Right lobe of liver (tissue), 6 donors: ENCODE measurements at regions not wholly inside any gene's neighbourhood (a gene's known extent, or its start where the extent isn't known, plus 50 kb on each side); places are given as distances from the start of the nearest gene placed in this dataset.

Experiments
- ATAC-seq, 4 donors: fragments of 200-7000 bp; cut with Tn5 transposase; one replicate each; pipeline ENCODE4 v1.9.1; 2020; ENCODE audit warnings: mild to moderate bottlenecking in 4 of 4, moderate library complexity in 4 of 4
- DNase-seq, 3 donors: peaks; one replicate each; pipeline ENCODE4 v3.0.0-alpha.2; 2020
- H3K27ac ChIP-seq, 3 donors: fragments of 200-600 bp; one replicate each; pipeline ENCODE4 v1.8.0; 2022
- H3K27me3 ChIP-seq, 2 donors: fragments of 200-600 bp; one replicate each; pipeline ENCODE4 v1.8.0; 2022
- H3K36me3 ChIP-seq, 4 donors: fragments of 200-600 bp; sonication (generic) in 1 of 4; one replicate each; pipeline versions ENCODE4 v1.5.1 to v1.8.0; 2017 to 2022; ENCODE audit warnings: control low read depth in 1 of 4
- H3K4me1 ChIP-seq, 4 donors: fragments of 200-600 bp; sonication (generic) in 1 of 4; one replicate each; pipeline versions ENCODE4 v1.5.1 to v1.8.0; 2017 to 2022; ENCODE audit warnings: control low read depth in 1 of 4
- H3K4me3 ChIP-seq, 3 donors: fragments of 200-600 bp; one replicate each; pipeline ENCODE4 v1.8.0; 2022
- H3K9me3 ChIP-seq, 4 donors: fragments of 200-600 bp; sonication (generic) in 1 of 4; one replicate each; pipeline versions ENCODE4 v1.5.1 to v1.8.0; 2017 to 2022; ENCODE audit warnings: control low read depth in 1 of 4
- POLR2A ChIP-seq: fragments of 450-650 bp; IDR thresholded peaks from one replicate; pipeline ENCODE4 v1.6.1; 2017; ENCODE audit warnings: antibody characterized with exemption, mild to moderate bottlenecking
- WGBS: methylation state at CpG from one replicate; pipeline ENCODE4 v1.1.6; 2018; ENCODE audit warnings: low coverage, low lambda C conversion rate; ENCODE audit not compliant: insufficient coverage; ENCODE audit errors: missing lambda C conversion rate; 5-methylcytosine and 5-hydroxymethylcytosine counted together
- intact Hi-C, 2 donors: fragments of 100-400 bp; cut with DNase I; formaldehyde crosslinking; loops; one replicate each; pipeline versions ENCODE4 v1.11.2 to v1.14.1; 2022
- TF ChIP-seq, protein P1 (sequence below), 4 donors: fragments of 200-600 bp in 3 of 4; fragments of 450-650 bp in 1 of 4; IDR thresholded peaks; one replicate each; pipeline versions ENCODE4 v1.5.1 to v1.8.0; 2016 to 2022; ENCODE audit warnings: antibody characterized with exemption in 4 of 4, mild to moderate bottlenecking in 2 of 4
- donor health status: DM: no; HTN: yes; CAD: no.
- donor health status: DM: no; HTN: no; CAD: no.
- donor health status: DM: no; HTN: no; CAD: no.
- donor health status: DM: no; HTN: yes; CAD: no.
- donor health status: DM: no; HTN: yes; CAD: no.

DNA sequence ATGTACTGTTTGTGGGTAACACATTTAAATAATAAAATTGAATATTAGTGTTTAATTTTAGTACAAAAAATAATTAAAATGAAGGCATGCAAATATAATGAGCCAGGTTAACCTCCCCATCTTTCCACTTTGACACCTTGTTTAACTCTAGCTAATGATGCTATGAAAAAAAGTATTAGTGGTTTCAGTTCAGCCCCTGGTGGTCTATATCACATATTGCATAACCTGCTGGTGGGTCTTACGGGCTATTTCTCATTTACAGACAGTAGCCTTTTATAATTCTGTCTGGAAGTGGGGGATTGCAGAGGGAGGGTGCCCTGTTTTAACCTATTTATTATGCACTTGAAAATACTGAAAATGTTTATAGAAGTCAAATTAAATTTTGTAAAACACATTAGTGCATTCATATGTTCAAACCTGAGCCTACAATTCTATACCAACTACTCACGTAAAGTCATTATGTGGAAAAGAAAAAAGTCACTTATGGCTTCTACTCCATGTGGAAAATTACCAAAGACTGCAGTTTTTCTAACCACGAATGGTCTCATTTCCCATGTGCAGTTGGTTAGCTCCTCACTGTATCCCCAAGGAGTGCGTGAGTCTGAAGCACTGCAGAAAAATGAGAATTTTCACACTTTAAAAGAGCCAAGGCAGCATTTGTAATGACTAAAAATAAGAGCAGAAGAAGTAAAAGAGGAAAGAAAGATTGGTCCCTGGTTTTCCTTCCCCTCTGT, 381.0 kb downstream of the MTX2 start:
- WGBS, result 46% methylated on average over 4 of the region's 4 CpGs
- intact Hi-C loops, result no loop called here

DNA sequence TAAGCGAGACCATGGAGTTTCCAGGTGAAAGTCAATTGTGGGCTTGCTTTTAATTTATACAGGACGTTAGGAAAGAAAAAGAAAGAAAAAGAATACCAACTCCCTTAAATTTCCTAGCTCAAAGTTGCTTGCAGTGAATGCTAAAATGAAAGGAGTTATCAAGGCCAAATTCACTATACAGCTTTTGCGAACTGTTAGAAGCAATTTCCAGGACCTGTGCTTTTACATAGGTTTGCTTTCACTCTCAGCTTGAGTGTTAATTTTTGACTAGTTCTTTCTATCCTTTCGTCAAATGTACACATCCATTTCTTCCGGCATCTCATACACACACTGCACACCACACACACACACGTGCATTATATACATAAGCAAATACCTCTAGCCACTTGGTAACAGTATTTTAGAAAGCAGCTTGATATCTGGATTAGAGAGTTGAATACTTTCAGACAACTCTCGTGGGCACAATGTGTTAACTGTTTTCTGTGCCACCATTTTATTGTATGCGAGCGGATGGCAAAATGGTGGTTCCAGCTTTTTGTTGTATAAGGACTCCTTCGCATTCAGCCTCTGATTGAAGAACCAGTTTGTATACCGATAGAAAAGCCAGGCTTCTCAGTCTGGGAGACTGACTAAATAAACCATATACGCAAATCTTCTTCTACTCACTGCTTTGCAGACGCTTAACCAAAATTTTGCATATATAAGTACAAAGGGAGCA, 381.8 kb downstream of the MTX2 start:
- Histone ChIP-seq H3K4me1 (no peaks in the 10 kb centered on the region), H3K4me3 (no peak overlapping the region), H3K27me3 (peaks cover 4 to 5% of the 10 kb centered on the region in 2 donors), H3K36me3 (no peaks in the 10 kb centered on the region), H3K27ac (no peak overlapping the region), H3K9me3 (no peaks in the 10 kb centered on the region)
- WGBS, result 63% methylated on average over 13 of the region's 13 CpGs
- ATAC-seq (no peak), DNase-seq (no peak)
- TF ChIP-seq, protein P1, sequence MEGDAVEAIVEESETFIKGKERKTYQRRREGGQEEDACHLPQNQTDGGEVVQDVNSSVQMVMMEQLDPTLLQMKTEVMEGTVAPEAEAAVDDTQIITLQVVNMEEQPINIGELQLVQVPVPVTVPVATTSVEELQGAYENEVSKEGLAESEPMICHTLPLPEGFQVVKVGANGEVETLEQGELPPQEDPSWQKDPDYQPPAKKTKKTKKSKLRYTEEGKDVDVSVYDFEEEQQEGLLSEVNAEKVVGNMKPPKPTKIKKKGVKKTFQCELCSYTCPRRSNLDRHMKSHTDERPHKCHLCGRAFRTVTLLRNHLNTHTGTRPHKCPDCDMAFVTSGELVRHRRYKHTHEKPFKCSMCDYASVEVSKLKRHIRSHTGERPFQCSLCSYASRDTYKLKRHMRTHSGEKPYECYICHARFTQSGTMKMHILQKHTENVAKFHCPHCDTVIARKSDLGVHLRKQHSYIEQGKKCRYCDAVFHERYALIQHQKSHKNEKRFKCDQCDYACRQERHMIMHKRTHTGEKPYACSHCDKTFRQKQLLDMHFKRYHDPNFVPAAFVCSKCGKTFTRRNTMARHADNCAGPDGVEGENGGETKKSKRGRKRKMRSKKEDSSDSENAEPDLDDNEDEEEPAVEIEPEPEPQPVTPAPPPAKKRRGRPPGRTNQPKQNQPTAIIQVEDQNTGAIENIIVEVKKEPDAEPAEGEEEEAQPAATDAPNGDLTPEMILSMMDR (IDR thresholded peaks at IDR 0.05), result no peak
- TF ChIP-seq POLR2A, result no peak
- intact Hi-C loops, result no loop called here

More for the DNA sequence above, 381.0 kb downstream of the MTX2 start:
- Histone ChIP-seq H3K4me1 (no peaks in the 10 kb centered on the region), H3K27ac (no peak overlapping the region), H3K9me3 (no peaks in the 10 kb centered on the region), H3K36me3 (no peaks in the 10 kb centered on the region), H3K27me3 (peaks cover 4 to 5% of the 10 kb centered on the region in 2 donors), H3K4me3 (no peak overlapping the region)
- no peak for ATAC-seq
- DNase-seq, result no peak
- TF ChIP-seq, protein P1 (IDR thresholded peaks at IDR 0.05), result no peak
- no peak for TF ChIP-seq POLR2A

DNA sequence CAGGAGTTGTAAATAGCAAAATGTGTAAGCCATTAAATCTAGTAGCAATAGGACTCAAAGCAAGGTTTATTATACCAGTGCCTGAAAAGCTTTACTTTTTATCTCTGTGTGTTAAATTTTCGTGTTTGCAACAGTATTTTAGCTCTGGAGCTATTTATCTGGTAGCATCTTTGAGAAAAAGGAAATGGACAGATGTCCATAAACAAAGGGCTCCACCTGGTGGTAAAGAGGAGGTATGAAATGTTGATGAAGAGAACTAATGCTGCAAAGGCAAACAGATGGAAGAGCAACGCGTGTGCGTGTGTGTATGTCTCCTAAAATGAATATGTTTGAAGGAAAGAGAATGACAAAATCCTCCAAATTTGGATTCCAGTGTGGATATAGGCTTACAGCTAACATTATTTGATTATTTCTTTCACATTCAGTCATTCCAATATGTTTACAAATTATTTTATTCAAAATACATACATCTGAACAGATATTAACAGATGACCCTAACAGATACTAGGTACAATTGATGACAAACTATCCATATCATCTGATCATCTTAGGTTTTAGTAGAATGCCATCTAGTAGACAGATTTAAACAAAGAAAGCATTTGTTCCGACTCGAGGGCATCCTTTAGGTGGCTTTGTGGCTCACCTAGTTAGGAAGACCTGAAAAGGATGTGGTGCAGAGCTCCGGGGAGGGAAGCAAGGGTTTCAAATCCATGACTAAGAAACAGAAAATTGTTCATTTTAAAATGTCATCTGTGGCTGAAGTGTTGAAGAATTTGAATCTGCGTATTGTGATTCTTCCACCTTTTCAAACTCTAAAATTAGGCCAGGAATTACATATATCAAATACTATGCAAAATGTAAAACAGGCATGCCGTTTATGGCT, 383.3 kb downstream of the MTX2 start:
- peaks cover 4 to 5% of the 10 kb centered on the region in 2 donors for H3K27me3 ChIP-seq
- ATAC-seq (peak; percentile 79 to 86 (median 82)), DNase-seq (no peak)
- H3K27ac ChIP-seq, result no peak overlapping the region
- no peak overlapping the region for H3K4me3 ChIP-seq
- 38% methylated on average over 9 of the region's 9 CpGs for WGBS
- intact Hi-C loops, result no loop called here
- no peaks in the 10 kb centered on the region for H3K36me3 ChIP-seq
- H3K4me1 ChIP-seq, result no peaks in the 10 kb centered on the region
- H3K9me3 ChIP-seq, result no peaks in the 10 kb centered on the region
- TF ChIP-seq, protein P1 (IDR thresholded peaks at IDR 0.05), result peak; percentile 77 to 82 (median 78)
- no peak for TF ChIP-seq POLR2A
